Stimulated activated effector memory CD8-positive, alpha-beta T cell treated with anti-CD3 and anti-CD28 coated beads, Interleukin-12 subunit alpha, Interleukin-12 subunit beta, amount 100 ng/mL, for 72 hours (primary cell): ENCODE measurements at regions not wholly inside any gene's neighbourhood (a gene's known extent, or its start where the extent isn't known, plus 50 kb on each side); places are given as distances from the start of the nearest gene placed in this dataset.

ENCODE experiments used
- ATAC-seq: fragments of 150-1000 bp; cut with Tn5 transposase; 2 replicates; pipeline ENCODE4 v1.10.0; 2021
- DNase-seq, 2 donors: peaks; one replicate each; pipeline ENCODE4 v3.0.0; 2021 to 2022; ENCODE audit warnings: low spot score in 2 of 2
- H3K27ac Mint-ChIP-seq: one replicate; pipeline ENCODE4 v1.8.0; 2022; ENCODE audit warnings: mild to moderate bottlenecking, mixed read lengths
- H3K36me3 Mint-ChIP-seq: one replicate; pipeline ENCODE4 v1.8.0; 2022; ENCODE audit warnings: mild to moderate bottlenecking, mixed read lengths
- H3K4me1 Mint-ChIP-seq: one replicate; pipeline ENCODE4 v1.8.0; 2022; ENCODE audit warnings: mixed read lengths
- H3K4me3 Mint-ChIP-seq: one replicate; pipeline ENCODE4 v1.8.0; 2022; ENCODE audit warnings: mild to moderate bottlenecking, mixed read lengths
- H3K9me3 Mint-ChIP-seq: one replicate; pipeline ENCODE4 v1.8.0; 2022; ENCODE audit warnings: mixed read lengths

- Mint-ChIP-seq H3K9me3 (no peaks in the 10 kb centered on the region), H3K4me3 (no peak overlapping the region), H3K36me3 (no peaks in the 10 kb centered on the region), H3K27ac (no peak overlapping the region), H3K4me1 (no peaks in the 10 kb centered on the region)
- ATAC-seq: no peak
- no peak for DNase-seq
These were observed 1105.9 kb downstream of the ARAP2 start for GRCh38 chr4:35138449-35138848.

GRCh38 chr4:35147761-35148160, 1096.6 kb downstream of the ARAP2 start:
- Mint-ChIP-seq H3K4me3 (no peak overlapping the region), H3K4me1 (no peaks in the 10 kb centered on the region), H3K36me3 (no peaks in the 10 kb centered on the region), H3K9me3 (peaks cover 16% of the 10 kb centered on the region), H3K27ac (no peak overlapping the region)
- DNase-seq (no peak), ATAC-seq (no peak)

GRCh38 chr4:35151816-35152572, 1092.3 kb downstream of the ARAP2 start:
- no peaks in the 10 kb centered on the region for H3K36me3 Mint-ChIP-seq
- H3K4me1 Mint-ChIP-seq: no peaks in the 10 kb centered on the region
- ATAC-seq (no peak), DNase-seq (no peak)
- H3K9me3 Mint-ChIP-seq: peaks cover 15% of the 10 kb centered on the region
- no peak overlapping the region for H3K27ac Mint-ChIP-seq
- H3K4me3 Mint-ChIP-seq: no peak overlapping the region

- no peak overlapping the region for H3K27ac Mint-ChIP-seq
- ATAC-seq (no peak), DNase-seq (no peak)
- H3K4me3 Mint-ChIP-seq: no peak overlapping the region
- peaks cover 2% of the 10 kb centered on the region for H3K9me3 Mint-ChIP-seq
- no peaks in the 10 kb centered on the region for H3K36me3 Mint-ChIP-seq
- H3K4me1 Mint-ChIP-seq: no peaks in the 10 kb centered on the region
These were observed 1081.1 kb downstream of the ARAP2 start for GRCh38 chr4:35163168-35163567.

- DNase-seq (no peak), ATAC-seq (no peak)
- H3K36me3 Mint-ChIP-seq: no peaks in the 10 kb centered on the region
- H3K4me3 Mint-ChIP-seq: no peak overlapping the region
- no peak overlapping the region for H3K27ac Mint-ChIP-seq
- peaks cover 2% of the 10 kb centered on the region for H3K9me3 Mint-ChIP-seq
- H3K4me1 Mint-ChIP-seq: no peaks in the 10 kb centered on the region
These were observed 1080.3 kb downstream of the ARAP2 start for GRCh38 chr4:35164063-35164462.

- Mint-ChIP-seq H3K36me3 (no peaks in the 10 kb centered on the region), H3K9me3 (peaks cover 8% of the 10 kb centered on the region), H3K4me1 (no peaks in the 10 kb centered on the region), H3K4me3 (no peak overlapping the region), H3K27ac (no peak overlapping the region)
- ATAC-seq: no peak
- DNase-seq: no peak
These were observed 1077.8 kb downstream of the ARAP2 start for GRCh38 chr4:35166466-35166865.

GRCh38 chr4:35167385-35167784, 1076.9 kb downstream of the ARAP2 start:
- ATAC-seq (no peak), DNase-seq (no peak)
- H3K36me3 Mint-ChIP-seq: no peaks in the 10 kb centered on the region
- peaks cover 9% of the 10 kb centered on the region for H3K9me3 Mint-ChIP-seq
- H3K4me1 Mint-ChIP-seq: no peaks in the 10 kb centered on the region
- H3K27ac Mint-ChIP-seq: no peak overlapping the region
- no peak overlapping the region for H3K4me3 Mint-ChIP-seq

- ATAC-seq (no peak), DNase-seq (no peak)
- peaks cover 16% of the 10 kb centered on the region for H3K9me3 Mint-ChIP-seq
- H3K27ac Mint-ChIP-seq: no peak overlapping the region
- H3K36me3 Mint-ChIP-seq: no peaks in the 10 kb centered on the region
- no peak overlapping the region for H3K4me3 Mint-ChIP-seq
- H3K4me1 Mint-ChIP-seq: no peaks in the 10 kb centered on the region
These were observed 1068.8 kb downstream of the ARAP2 start for GRCh38 chr4:35175487-35175886.

- H3K27ac Mint-ChIP-seq: no peak overlapping the region
- ATAC-seq (no peak), DNase-seq (no peak)
- H3K36me3 Mint-ChIP-seq: no peaks in the 10 kb centered on the region
- H3K9me3 Mint-ChIP-seq: peaks cover 15% of the 10 kb centered on the region
- H3K4me3 Mint-ChIP-seq: no peak overlapping the region
- no peaks in the 10 kb centered on the region for H3K4me1 Mint-ChIP-seq
These were observed 1068.4 kb downstream of the ARAP2 start for GRCh38 chr4:35175894-35176293.

- Mint-ChIP-seq H3K4me3 (no peak overlapping the region), H3K27ac (no peak overlapping the region), H3K4me1 (no peaks in the 10 kb centered on the region), H3K9me3 (peaks cover 12% of the 10 kb centered on the region), H3K36me3 (no peaks in the 10 kb centered on the region)
- no peak for ATAC-seq
- no peak for DNase-seq
These were observed 1061.9 kb downstream of the ARAP2 start for GRCh38 chr4:35182451-35182850.

GRCh38 chr4:35189988-35190613, 1054.2 kb downstream of the ARAP2 start:
- H3K36me3 Mint-ChIP-seq: no peaks in the 10 kb centered on the region
- peaks cover 10% of the 10 kb centered on the region for H3K9me3 Mint-ChIP-seq
- H3K4me3 Mint-ChIP-seq: no peak overlapping the region
- no peak overlapping the region for H3K27ac Mint-ChIP-seq
- ATAC-seq (no peak), DNase-seq (no peak)
- no peaks in the 10 kb centered on the region for H3K4me1 Mint-ChIP-seq

- H3K36me3 Mint-ChIP-seq: no peaks in the 10 kb centered on the region
- peaks cover 3% of the 10 kb centered on the region for H3K9me3 Mint-ChIP-seq
- H3K27ac Mint-ChIP-seq: no peak overlapping the region
- no peak overlapping the region for H3K4me3 Mint-ChIP-seq
- H3K4me1 Mint-ChIP-seq: no peaks in the 10 kb centered on the region
- DNase-seq (no peak), ATAC-seq (peak; percentile 36)
These were observed 1042.9 kb downstream of the ARAP2 start for GRCh38 chr4:35201403-35201802.

- peaks cover 2% of the 10 kb centered on the region for H3K9me3 Mint-ChIP-seq
- no peaks in the 10 kb centered on the region for H3K36me3 Mint-ChIP-seq
- DNase-seq (no peak), ATAC-seq (no peak)
- H3K4me1 Mint-ChIP-seq: no peaks in the 10 kb centered on the region
- no peak overlapping the region for H3K4me3 Mint-ChIP-seq
- H3K27ac Mint-ChIP-seq: no peak overlapping the region
These were observed 1027.7 kb downstream of the ARAP2 start for GRCh38 chr4:35216636-35217035.

GRCh38 chr4:35217331-35217730, 1027.0 kb downstream of the ARAP2 start:
- Mint-ChIP-seq H3K4me3 (no peak overlapping the region), H3K9me3 (peaks cover 2% of the 10 kb centered on the region), H3K27ac (no peak overlapping the region), H3K36me3 (no peaks in the 10 kb centered on the region), H3K4me1 (no peaks in the 10 kb centered on the region)
- no peak for DNase-seq
- no peak for ATAC-seq

GRCh38 chr4:35228313-35228712, 1016.0 kb downstream of the ARAP2 start:
- H3K9me3 Mint-ChIP-seq: peaks cover 11% of the 10 kb centered on the region
- no peaks in the 10 kb centered on the region for H3K36me3 Mint-ChIP-seq
- no peaks in the 10 kb centered on the region for H3K4me1 Mint-ChIP-seq
- no peak for ATAC-seq
- no peak overlapping the region for H3K27ac Mint-ChIP-seq
- H3K4me3 Mint-ChIP-seq: no peak overlapping the region
- no peak for DNase-seq

- H3K36me3 Mint-ChIP-seq: no peaks in the 10 kb centered on the region
- H3K9me3 Mint-ChIP-seq: peaks cover 11% of the 10 kb centered on the region
- H3K4me1 Mint-ChIP-seq: no peaks in the 10 kb centered on the region
- DNase-seq: no peak
- ATAC-seq: no peak
- H3K27ac Mint-ChIP-seq: no peak overlapping the region
- H3K4me3 Mint-ChIP-seq: no peak overlapping the region
These were observed 1015.3 kb downstream of the ARAP2 start for GRCh38 chr4:35229021-35229420.
